Hypothalamus (tissue), 51 donors: ENCODE measurements at regions not wholly inside any gene's neighbourhood (a gene's known extent, or its start where the extent isn't known, plus 50 kb on each side); places are given as distances from the start of the nearest gene placed in this dataset.
"Not testable (repeated sequence)": the region's sequence is repeated elsewhere in the genome, so short reads cannot be mapped to it uniquely, and the experiment has no call there.

Experiments used
- DNase-seq, 51 donors: peaks; one replicate each; lab custom pipeline; 2025; lab: John Stamatoyannopoulos, UW

DNA sequence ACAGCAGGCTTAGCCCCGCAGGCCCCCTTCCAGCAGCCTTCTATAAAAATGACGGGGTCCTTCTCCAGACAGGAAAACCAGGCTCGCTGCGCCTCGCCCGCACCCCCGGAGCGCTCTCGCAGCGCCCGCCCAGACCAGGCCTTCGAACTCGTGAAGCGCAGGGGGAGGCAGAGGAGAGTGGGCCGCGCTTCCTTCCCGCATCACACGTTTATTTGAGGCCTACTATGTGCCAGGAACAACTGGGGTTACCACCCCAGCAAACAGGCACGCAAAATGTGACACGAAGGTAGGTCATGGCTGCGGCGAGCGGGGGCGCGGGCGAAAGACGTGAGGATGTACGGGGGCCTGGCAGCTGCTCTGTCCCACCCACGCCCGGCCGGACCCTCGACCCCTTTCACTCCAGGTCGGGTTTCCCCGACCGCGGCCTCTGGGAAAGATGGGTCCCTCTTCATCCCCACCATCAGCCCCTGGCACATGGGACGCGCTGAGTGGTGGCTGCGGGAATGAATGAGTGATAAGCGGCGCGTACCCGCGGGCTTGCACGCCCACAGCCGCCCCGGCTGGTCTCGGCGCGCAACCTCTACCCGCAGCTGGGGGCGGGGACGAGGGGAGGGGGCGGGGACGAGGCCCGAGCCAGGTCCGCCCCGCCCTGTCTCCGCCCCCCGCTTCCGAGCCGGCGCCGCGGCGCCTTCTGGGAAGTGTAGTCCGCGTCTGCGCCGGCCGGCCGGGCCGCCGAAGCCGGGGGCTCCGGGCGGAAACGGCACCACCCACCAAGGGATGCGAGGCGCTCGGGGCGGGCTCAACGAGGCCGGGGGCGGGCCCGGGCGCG, 59.1 kb downstream of the ZNF467 start:
- DNase-seq, result peak in 50 of 51 donors; percentile 33 to 91 (median 78)

DNA sequence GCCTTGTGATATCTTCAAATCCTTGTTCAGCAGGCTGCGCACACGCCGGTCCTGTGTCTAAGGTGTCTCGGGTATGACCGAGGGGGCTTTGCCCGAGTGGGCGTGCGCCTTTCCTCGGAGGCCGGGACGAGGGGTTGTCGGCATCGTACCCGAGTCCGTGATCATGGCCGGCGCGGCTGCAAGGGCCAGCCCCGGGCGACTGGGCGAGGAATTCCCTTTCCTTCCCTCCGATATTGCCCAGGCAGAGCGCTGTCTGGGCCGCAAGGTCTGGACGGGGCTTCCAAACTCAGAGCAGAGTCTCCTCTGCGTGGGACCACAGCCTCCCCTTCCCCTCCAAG, 59.7 kb downstream of the ZNF467 start:
- no peak for DNase-seq

DNA sequence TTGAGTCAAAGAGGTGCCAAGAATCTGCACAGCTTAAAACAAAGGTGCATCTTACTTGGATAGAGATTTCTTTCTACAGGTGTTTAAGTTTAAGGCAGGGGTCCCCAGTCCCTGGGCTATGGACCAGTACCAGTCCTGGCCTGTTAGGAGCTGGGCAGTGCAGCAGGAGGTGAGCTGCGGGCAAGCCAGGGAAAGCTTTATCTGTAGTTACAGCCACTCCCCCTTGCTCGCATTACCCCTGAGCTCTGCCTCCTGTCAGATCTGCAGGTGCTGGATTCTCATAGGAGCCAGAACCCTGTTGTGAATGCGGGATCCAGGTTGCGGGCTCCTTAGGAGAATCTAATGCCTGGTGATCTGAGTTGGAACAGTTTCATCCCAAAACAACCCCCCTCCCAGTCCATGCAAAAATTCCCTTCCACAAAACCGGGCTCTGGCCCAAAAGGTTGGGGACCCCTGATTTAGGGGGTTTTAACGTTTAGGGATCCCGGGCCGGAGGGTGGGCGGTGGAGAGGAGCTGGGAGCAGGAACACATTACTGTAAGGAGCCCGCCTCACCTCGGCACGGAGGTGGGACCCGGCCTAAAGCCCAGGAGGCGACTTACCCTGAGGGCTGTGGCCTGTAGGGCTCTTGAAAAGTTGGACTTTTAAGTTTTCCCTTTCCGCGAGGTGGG, 60.2 kb downstream of the ZNF467 start:
- no peak for DNase-seq

DNA sequence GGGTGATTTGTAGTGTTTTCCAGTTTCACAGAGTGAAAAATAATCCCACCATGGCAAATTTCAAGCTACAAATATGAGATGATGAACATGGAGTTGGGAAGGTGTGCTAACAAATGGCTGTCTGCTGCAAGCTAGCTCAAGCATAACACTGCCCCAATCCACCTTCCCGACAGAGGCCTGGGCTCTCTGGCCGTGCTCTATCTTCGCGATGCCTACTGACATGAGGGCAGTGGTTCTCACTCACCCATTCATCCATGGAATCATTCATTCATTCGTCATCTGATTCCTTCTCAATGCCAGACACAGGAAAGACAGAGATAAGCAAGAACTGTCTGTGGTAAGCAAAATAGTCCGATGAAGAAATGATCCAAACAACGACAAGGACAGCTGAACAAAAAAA, 65.4 kb downstream of the ZNF467 start:
- no peak for DNase-seq

DNA sequence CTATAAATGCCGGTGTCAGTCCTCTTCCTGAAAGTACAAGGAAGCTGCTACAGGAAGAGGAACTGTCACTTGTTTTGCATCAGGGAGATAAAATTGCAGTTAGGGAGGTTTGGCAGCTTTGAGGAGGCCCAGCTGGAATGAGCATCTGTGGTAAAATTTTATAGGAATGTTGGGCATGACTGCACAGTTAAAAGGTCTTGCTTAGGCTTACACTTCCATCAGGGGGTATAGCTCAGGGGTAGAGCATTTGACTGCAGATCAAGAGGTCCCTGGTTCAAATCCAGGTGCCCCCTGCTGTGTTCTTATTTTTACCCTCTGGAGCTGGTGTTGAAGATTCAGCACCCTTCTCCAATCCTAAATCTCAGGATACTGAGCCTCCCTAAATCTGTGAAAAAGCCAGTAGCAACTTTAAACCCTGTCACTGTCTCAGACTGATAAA, 65.9 kb downstream of the ZNF467 start:
- DNase-seq, result no peak

DNA sequence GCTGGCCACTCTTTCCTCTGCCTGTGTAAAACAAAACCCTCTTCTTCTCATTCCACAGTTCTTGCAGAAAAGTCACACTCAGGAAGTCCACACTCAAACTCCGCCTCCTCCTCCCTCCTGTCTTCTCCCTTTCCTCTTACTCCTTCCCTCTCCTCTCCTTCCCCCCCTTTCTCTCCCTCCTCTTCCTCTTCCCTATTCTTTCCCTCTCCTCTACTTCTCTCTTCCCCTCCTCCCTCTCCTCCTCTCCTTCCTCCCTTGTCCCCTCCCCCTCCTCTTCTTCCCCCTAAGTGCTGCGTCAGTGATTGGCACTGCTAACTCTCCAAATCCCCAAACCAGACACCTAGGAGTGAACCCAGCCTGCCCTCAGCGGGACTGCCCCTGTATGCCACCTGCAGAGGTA, 67.0 kb downstream of the ZNF467 start:
- DNase-seq, result no peak

DNA sequence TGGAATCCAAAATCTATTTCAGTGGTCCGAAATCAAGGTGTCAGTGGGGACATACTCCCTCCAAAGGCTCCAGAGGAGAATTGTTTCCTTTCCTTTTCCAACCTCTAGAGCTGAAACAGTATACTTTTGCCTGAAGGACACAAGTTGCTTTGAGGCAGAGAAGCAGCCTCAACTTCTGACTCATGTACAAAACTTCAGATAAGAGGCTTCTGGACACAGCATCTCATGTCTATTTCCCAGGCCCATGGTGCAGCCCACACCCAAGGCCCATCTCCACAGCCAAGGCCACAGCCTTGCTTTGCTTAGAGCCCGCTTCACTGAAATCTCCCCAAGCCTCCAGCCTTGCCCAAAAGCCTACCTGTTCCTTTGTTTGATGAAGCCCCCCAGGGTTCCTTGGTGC, 68.9 kb downstream of the ZNF467 start:
- no peak for DNase-seq

DNA sequence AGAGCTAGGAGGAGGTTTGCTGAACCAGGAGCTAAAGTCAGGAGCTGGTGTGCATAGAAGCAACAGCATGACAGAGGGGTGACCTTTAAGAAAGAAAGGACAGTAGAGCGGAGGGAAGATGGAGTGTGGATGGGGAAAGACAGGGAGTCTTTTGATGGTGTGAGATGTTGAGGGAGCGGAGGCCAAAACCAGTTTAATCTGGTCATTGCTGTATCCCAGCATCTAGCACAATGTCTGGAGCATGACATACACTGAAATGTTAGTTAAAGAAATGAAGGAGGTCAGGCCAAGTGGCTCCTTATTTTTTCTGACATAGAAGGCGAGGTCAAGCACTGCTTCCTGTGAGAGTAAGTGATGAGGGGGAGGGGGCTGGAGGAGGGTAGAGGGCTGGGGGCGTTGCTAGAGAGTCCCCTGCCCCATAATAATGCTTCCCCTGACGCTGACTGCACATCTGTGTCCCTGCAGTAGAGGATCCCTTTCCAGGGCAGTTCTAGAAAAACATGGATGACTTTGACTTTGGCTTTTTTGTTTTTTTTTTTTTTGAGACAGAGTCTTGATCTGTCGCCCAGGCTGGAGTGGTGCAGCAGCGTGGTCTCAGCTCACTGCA, 70.2 kb downstream of the ZNF467 start:
- DNase-seq, result no peak

DNA sequence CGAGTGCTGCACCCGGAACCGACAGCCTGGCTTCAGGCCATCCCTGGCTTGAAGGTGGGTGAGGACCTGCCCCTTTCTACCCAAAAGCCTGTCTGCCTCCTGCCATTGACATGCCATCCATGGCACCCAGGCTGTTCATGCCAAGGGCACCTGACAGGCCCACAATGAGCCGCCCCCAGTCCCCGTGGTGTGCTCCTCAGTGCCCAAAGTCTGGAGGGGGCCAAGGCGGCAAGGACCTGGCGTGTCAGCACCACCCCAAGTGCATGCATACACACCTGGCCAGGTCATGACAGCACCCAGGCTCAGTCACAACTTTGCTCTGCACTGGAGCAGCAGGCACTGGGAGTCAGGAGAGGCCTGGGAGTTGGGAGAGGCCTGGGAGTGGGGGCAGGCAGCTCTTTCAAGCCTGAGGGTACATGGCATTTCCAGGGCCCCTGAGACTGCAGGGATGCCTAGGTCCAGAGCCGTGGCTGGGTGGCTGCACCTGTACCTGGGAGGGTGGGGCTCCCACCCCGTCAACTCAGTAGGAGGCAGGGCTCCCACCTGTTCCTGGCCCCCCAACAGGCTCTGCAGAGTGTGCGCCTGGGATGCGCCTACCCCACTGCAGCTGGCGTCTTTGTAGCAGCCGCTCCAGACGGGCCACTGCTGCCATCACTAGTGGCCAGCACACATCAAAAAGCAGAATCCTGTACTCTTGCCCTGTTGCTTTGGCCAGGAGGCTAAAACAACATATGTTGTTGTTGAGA, 71.7 kb downstream of the ZNF467 start:
- no peak for DNase-seq

DNA sequence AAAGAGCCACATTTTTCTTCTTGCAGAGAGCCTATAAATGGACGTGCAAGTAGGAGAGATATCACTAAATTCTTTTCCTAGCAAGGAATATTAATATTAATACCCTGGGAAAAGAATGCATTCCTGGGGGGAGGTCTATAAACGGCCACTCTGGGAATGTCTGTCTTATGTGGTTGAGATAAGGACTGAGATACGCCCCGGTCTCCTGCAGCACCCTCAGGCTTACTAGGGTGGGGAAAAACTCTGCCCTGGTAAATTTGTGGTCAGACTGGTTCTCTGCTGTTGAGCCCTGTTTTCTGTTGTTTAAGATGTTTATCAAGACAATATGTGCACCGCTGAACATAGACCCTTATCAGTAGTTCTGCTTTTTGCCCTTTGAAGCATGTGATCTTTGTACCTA, 75.6 kb downstream of the ZNF467 start:
- not testable (repeated sequence) for DNase-seq

DNA sequence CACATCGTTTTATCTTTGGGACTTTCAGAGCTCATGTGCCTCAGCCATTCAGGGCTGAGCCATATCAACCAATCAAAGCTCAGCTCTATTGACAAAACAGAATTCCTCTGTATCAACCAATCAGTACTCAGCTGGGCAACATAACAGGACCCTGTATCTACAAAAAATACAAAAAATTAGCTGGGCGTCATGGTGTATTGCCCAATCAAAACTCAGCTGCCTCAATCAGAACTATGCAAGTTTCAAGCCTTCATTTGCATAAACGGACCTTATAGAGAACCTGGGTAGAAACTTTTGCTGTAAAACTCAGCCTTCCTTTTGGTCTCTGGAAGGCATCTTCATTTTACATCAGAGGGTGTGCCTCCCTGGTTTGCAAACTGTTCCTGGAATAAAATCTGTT, 77.1 kb downstream of the ZNF467 start:
- no peak for DNase-seq

DNA sequence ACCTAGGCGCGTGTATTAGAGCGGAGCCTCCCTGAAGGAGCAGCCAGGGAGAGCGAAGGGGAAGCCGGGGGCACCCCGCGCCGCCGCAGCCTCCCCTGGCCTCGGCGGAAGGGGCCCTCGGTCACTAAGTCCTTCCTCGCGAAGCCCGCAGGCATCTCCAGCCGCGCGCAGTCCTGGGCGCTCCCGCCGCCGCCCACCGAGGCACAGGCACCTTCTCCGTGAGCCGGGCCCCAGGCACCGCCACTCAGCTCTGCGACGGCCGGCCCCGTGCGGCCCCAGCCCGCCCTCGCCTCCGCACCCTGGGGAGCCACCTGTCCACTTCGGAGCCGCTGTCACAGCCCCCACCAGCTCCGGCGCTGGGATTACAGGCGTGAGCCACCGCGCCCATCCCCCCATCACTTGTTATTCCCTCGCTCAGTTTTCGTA, 80.8 kb downstream of the ZNF467 start:
- no peak for DNase-seq

DNA sequence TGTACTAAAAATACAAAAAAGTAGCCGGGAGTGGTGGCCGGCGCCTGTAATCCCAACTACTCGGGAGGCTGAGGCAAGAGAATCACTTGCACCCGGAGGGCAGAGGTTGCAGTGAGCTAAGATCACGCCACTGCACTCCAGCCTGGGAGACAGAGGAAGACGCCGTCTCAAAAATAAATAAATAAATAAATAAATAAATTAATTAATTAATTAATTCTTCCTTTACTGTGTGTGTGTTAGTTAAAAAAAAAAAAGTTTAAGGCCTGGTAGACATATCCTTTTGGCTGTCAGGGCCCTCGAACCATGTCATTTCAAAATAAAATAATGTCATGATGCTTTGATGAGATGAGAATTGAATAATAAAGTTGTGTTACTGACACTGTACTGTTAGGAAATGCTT, 81.3 kb downstream of the ZNF467 start:
- DNase-seq, result no peak

DNA sequence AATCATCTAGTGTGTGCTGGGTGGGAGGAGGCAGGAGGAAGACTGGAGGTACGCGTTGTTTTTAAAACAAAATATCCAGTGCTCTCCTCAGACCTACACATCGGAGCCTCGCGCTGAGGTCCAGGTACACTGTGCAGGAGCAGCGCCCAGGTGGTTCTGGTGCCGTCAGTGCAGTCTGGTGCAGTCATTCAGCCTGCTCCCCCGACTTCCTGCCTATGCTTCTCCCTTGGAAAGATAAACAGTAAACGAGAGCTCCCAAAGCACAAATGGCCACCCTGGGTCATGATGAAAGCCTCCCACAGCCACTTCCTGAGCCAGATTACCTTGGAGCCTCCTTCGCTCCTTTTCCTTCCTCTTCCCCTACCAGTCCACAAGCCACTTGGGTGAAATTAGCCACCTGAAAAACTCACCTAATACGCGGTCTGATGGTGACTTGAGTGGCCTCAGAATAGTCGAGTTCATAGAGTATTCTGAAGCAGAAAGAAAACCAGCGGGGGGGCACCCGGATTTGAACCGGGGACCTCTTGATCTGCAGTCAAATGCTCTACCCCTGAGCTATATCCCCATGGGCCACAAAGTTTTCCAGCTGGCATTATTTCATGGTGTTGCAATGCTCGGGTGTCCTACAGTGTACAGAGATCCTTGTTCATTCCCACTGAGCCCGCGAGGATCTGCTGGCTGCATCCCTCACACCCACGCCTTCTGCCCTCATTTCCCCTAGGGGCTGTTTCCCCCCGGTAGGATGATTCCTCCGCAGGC, 82.5 kb downstream of the ZNF467 start:
- no peak for DNase-seq

DNA sequence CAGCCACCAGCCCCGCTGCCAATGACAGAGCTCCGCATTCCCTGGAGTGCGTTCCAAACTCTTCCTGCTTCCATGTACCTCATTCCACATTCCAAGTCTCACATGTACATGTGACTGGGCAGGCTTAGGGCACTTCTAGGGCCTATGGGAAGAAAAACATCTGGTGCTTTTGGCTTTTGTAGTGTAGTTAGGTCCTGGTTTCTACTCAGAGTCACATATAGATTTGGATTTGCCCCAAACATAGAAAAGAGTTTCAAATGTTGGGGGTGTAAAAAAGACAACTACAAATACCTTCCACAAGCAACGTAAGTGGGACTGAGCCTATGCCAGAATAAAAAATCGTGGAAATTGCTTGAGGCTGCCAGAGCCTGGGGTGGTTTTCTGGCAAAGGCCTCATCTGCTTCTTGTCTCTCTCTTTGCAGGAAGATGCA, 84.1 kb downstream of the ZNF467 start:
- no peak for DNase-seq

DNA sequence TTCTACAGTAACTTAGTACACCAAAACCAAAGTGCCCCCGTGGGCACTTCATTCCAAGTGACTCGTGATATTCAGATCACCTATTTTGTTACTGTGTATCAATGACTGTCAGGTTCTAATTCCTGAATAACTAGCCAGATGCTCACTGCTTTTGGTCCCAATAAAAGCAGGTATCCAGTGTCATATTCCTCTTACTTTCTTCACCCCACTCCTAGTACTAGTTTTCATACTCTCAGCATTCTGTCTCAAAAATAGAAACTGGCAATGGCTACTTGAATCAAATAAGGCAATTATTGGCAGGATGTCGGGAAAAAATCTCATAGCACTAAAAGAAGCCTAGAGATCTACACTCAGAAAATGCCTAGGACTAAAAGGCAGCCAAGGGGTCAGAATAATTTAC, 84.6 kb downstream of the ZNF467 start:
- no peak for DNase-seq

DNA sequence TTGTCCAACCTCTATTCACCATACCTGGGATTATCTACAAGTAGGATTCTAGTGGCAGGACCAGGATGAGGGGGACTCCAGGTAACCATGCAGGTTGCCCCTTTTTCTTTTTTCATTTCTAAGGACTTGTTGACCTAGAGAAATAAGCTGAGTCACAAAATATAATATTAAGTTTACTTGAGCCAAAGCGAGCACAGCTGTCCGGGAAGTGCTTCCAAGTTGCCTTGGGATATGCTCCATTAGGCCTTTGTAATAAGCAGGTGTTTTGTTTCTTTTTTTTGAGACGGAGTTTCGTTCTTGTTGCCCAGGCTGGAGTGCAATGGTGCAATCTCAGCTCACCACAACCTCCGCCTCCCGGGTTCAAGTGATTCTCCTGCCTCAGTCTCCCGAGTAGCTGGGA, 85.6 kb downstream of the ZNF467 start:
- DNase-seq, result not testable (repeated sequence)

DNA sequence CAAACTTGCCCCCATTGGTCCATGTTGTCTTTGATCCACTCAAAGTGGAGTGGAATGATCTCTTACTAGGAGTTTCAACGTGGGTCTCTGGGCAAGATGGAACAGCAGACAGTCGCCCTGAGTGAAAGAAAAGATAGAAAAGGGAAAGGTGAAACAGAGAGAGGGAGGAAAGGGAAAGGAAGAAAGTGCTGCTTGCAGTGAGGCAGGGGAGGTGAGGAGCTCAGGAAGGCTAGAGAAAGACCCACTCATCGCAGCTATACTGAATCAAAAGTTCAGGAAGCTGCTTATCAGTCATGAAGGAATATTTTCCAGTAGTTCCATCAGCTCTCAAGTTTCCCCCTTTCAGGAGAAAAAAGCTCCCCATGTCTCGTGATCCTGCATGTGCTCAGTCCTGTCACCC, 86.9 kb downstream of the ZNF467 start:
- no peak for DNase-seq

DNA sequence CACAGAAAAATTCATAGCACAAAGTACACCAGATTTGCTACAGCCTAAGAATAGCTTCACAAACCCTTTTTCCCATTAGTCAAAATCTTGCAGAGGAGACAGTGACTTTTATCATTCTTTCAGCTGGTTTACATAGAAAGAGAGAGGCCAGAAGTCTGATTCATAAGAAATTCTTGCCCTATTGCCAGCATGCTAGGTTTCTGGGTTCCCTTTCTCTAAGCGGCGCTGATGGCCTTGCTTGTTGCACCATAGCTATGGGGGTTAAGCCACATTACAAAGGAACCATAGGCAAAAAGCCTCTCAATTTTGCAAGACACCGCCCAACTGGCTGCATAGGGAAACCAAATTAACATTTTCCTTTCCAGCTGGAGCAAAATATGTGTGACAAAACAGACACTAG, 87.4 kb downstream of the ZNF467 start:
- no peak for DNase-seq

DNA sequence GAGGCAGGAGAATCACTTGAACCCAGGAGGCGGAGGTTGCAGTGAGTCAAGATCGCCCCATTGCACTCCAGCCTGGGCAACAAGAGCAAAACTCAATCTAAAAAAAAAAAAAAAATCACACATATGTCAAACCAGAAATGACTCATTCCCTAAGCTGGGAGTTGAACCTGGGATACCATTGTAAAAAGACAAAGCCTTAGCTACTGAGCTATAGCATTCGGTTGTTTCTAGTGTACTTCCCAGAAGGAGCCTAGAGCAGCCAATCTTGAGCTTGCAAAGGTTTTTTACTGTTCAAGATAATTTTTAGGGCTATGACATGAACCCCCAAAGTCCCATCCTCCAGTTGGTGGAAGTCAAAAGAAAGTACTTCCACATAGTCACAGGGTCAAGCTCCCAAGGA, 87.9 kb downstream of the ZNF467 start:
- no peak for DNase-seq

DNA sequence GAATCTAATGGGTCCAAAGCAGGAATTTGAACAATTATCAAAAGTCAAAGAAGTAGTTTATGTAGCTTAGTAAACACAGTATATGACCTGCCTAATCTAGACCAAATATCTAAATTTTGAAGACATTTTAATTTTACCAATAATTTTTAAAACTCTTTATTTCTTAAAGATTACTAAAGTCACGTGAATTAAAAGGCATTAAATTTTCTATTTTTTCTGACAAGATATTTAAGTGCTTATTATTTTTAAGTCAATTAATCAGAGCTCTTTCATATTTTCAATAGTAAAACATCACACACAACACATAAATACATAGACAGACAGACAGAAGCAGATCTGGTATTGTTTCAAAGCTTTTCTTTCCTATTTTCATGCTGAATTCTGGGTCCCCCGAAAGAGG, 89.5 kb downstream of the ZNF467 start:
- DNase-seq, result no peak
